ENCODE measurements at regions not wholly inside any gene's neighbourhood (a gene's known extent, or its start where the extent isn't known, plus 50 kb on each side); places are given as distances from the start of the nearest gene placed in this dataset.

GRCh38 chr15:77769700-77770099 is 137.0 kb upstream of the LINGO1 start:
- H3K4me1 ChIP-seq (ENCODE audit: control insufficient read depth in 5 of 5, insufficient read depth in 5 of 5, low read length in 5 of 5), result no peaks in the 10 kb centered on the region
- H3K27me3 ChIP-seq (ENCODE audit: control insufficient read depth in 5 of 5, insufficient read depth in 4 of 5, low read length in 5 of 5), result peaks cover 0 to 16% (median 9%) of the 10 kb centered on the region in 5 donors
- H3K4me3 ChIP-seq (ENCODE audit: low read depth in 1 of 5, low read length in 5 of 5), result no peak overlapping the region
- no peak overlapping the region for H3K9ac ChIP-seq (ENCODE audit: low read length in 5 of 5)
- no peaks in the 10 kb centered on the region for H3K36me3 ChIP-seq (ENCODE audit: control insufficient read depth in 5 of 5, insufficient read depth in 5 of 5, low read length in 5 of 5)
- H3K27ac ChIP-seq (ENCODE audit: low read depth, low read length), result no peak overlapping the region
- no peaks in the 10 kb centered on the region for H3K9me3 ChIP-seq (ENCODE audit: control insufficient read depth in 5 of 5, low read length in 5 of 5)

- Histone ChIP-seq H3K27me3 (ENCODE audit: control insufficient read depth in 5 of 5, insufficient read depth in 4 of 5, low read length in 5 of 5) (peaks cover 0 to 15% (median 11%) of the 10 kb centered on the region in 5 donors), H3K4me3 (ENCODE audit: low read depth in 1 of 5, low read length in 5 of 5) (no peak overlapping the region), H3K4me1 (ENCODE audit: control insufficient read depth in 5 of 5, insufficient read depth in 5 of 5, low read length in 5 of 5) (no peaks in the 10 kb centered on the region), H3K27ac (ENCODE audit: low read depth, low read length) (no peak overlapping the region), H3K9me3 (ENCODE audit: control insufficient read depth in 5 of 5, low read length in 5 of 5) (no peaks in the 10 kb centered on the region), H3K9ac (ENCODE audit: low read length in 5 of 5) (no peak overlapping the region), H3K36me3 (ENCODE audit: control insufficient read depth in 5 of 5, insufficient read depth in 5 of 5, low read length in 5 of 5) (no peaks in the 10 kb centered on the region)
Observed at GRCh38 chr15:77768521-77769078, 135.9 kb upstream of the LINGO1 start.

DNA sequence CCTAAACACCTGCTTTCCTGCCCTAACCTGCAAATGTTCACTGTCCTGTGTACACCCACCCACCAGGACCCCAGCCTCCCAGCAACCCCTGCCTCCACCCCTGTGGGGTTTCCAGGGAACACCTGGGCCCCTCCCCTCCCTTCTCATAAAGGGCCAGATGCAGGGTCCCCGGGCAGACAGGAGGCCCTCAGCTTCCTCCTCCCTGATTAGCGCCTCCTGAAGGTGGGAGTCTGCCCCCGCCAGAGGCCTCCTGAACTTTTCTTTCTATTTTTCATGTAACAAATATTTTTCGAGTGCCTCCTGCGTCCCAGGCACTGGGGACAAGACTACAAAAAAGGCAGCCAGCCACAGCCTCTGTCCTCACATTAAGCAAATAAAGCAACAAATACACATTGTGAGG is 135.4 kb upstream of the LINGO1 start:
- Histone ChIP-seq H3K27ac (ENCODE audit: low read depth, low read length) (no peak overlapping the region), H3K27me3 (ENCODE audit: control insufficient read depth in 5 of 5, insufficient read depth in 4 of 5, low read length in 5 of 5) (peaks cover 0 to 18% (median 14%) of the 10 kb centered on the region in 5 donors), H3K4me3 (ENCODE audit: low read depth in 1 of 5, low read length in 5 of 5) (no peak overlapping the region), H3K9ac (ENCODE audit: low read length in 5 of 5) (no peak overlapping the region), H3K4me1 (ENCODE audit: control insufficient read depth in 5 of 5, insufficient read depth in 5 of 5, low read length in 5 of 5) (no peaks in the 10 kb centered on the region), H3K9me3 (ENCODE audit: control insufficient read depth in 5 of 5, low read length in 5 of 5) (no peaks in the 10 kb centered on the region), H3K36me3 (ENCODE audit: control insufficient read depth in 5 of 5, insufficient read depth in 5 of 5, low read length in 5 of 5) (no peaks in the 10 kb centered on the region)

- Histone ChIP-seq H3K4me1 (ENCODE audit: control insufficient read depth in 5 of 5, insufficient read depth in 5 of 5, low read length in 5 of 5) (no peaks in the 10 kb centered on the region), H3K4me3 (ENCODE audit: low read depth in 1 of 5, low read length in 5 of 5) (no peak overlapping the region), H3K27ac (ENCODE audit: low read depth, low read length) (no peak overlapping the region), H3K9ac (ENCODE audit: low read length in 5 of 5) (no peak overlapping the region), H3K36me3 (ENCODE audit: control insufficient read depth in 5 of 5, insufficient read depth in 5 of 5, low read length in 5 of 5) (no peaks in the 10 kb centered on the region), H3K27me3 (ENCODE audit: control insufficient read depth in 5 of 5, insufficient read depth in 4 of 5, low read length in 5 of 5) (peaks cover 0 to 21% (median 15%) of the 10 kb centered on the region in 5 donors), H3K9me3 (ENCODE audit: control insufficient read depth in 5 of 5, low read length in 5 of 5) (no peaks in the 10 kb centered on the region)
Observed at GRCh38 chr15:77764095-77764494, 131.4 kb upstream of the LINGO1 start.

DNA sequence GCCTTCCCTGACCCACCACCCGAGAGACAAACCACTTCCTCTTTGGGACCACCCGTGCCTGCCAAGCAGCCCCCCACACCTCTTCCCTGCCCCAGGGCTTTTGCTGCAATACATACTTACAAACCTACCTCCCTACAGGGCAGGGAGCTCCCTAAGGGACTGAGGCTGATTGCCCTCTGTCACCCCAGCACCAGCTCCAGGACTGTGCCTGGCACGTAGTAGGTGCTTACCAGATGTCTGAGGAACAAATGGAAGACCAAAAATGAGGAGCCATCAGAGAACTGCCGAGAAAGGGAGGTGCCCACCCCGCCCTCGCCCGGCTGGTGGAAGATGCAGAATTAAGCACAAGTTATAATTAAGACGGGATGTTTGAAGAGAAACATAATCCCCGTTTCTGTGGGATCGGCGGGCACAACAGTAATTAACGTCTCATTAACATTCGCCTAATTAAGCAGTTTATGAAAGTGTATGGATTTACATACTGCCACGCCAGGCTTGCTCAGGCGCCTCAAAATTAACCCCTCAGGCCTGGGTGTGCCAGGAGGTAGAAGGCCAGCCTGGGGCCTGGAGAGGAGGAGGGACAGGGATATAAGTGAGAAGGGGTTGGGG is 130.1 kb upstream of the LINGO1 start:
- Histone ChIP-seq H3K4me1 (ENCODE audit: control insufficient read depth in 5 of 5, insufficient read depth in 5 of 5, low read length in 5 of 5) (no peaks in the 10 kb centered on the region), H3K27me3 (ENCODE audit: control insufficient read depth in 5 of 5, insufficient read depth in 4 of 5, low read length in 5 of 5) (peaks cover 0 to 17% (median 12%) of the 10 kb centered on the region in 5 donors), H3K9ac (ENCODE audit: low read length in 5 of 5) (no peak overlapping the region), H3K27ac (ENCODE audit: low read depth, low read length) (no peak overlapping the region), H3K9me3 (ENCODE audit: control insufficient read depth in 5 of 5, low read length in 5 of 5) (no peaks in the 10 kb centered on the region), H3K4me3 (ENCODE audit: low read depth in 1 of 5, low read length in 5 of 5) (no peak overlapping the region), H3K36me3 (ENCODE audit: control insufficient read depth in 5 of 5, insufficient read depth in 5 of 5, low read length in 5 of 5) (no peaks in the 10 kb centered on the region)

- H3K4me3 ChIP-seq (ENCODE audit: low read depth in 1 of 5, low read length in 5 of 5), result no peak overlapping the region
- H3K9ac ChIP-seq (ENCODE audit: low read length in 5 of 5), result no peak overlapping the region
- H3K27me3 ChIP-seq (ENCODE audit: control insufficient read depth in 5 of 5, insufficient read depth in 4 of 5, low read length in 5 of 5), result peaks cover 0 to 21% (median 10%) of the 10 kb centered on the region in 5 donors
- H3K4me1 ChIP-seq (ENCODE audit: control insufficient read depth in 5 of 5, insufficient read depth in 5 of 5, low read length in 5 of 5), result no peaks in the 10 kb centered on the region
- no peaks in the 10 kb centered on the region for H3K36me3 ChIP-seq (ENCODE audit: control insufficient read depth in 5 of 5, insufficient read depth in 5 of 5, low read length in 5 of 5)
- H3K9me3 ChIP-seq (ENCODE audit: control insufficient read depth in 5 of 5, low read length in 5 of 5), result no peaks in the 10 kb centered on the region
- H3K27ac ChIP-seq (ENCODE audit: low read depth, low read length), result no peak overlapping the region
Observed at GRCh38 chr15:77759896-77760592, 127.3 kb upstream of the LINGO1 start.

- no peaks in the 10 kb centered on the region for H3K4me1 ChIP-seq (ENCODE audit: control insufficient read depth in 5 of 5, insufficient read depth in 5 of 5, low read length in 5 of 5)
Observed at GRCh38 chr15:77753939-77754338, 121.2 kb upstream of the LINGO1 start.

GRCh38 chr15:77753281-77753873 is 120.7 kb upstream of the LINGO1 start:
- H3K9me3 ChIP-seq (ENCODE audit: control insufficient read depth in 5 of 5, low read length in 5 of 5), result no peaks in the 10 kb centered on the region
- H3K27ac ChIP-seq (ENCODE audit: low read depth, low read length), result no peak overlapping the region
- no peak overlapping the region for H3K4me3 ChIP-seq (ENCODE audit: low read depth in 1 of 5, low read length in 5 of 5)
- H3K36me3 ChIP-seq (ENCODE audit: control insufficient read depth in 5 of 5, insufficient read depth in 5 of 5, low read length in 5 of 5), result no peaks in the 10 kb centered on the region
- no peaks in the 10 kb centered on the region for H3K4me1 ChIP-seq (ENCODE audit: control insufficient read depth in 5 of 5, insufficient read depth in 5 of 5, low read length in 5 of 5)
- H3K27me3 ChIP-seq (ENCODE audit: control insufficient read depth in 5 of 5, insufficient read depth in 4 of 5, low read length in 5 of 5), result peaks cover 0 to 17% (median 2%) of the 10 kb centered on the region in 5 donors
- no peak overlapping the region for H3K9ac ChIP-seq (ENCODE audit: low read length in 5 of 5)

More at GRCh38 chr15:77753939-77754338, 121.2 kb upstream of the LINGO1 start:
- H3K36me3 ChIP-seq (ENCODE audit: control insufficient read depth in 5 of 5, insufficient read depth in 5 of 5, low read length in 5 of 5), result no peaks in the 10 kb centered on the region
- no peaks in the 10 kb centered on the region for H3K9me3 ChIP-seq (ENCODE audit: control insufficient read depth in 5 of 5, low read length in 5 of 5)
- H3K27ac ChIP-seq (ENCODE audit: low read depth, low read length), result no peak overlapping the region
- H3K4me3 ChIP-seq (ENCODE audit: low read depth in 1 of 5, low read length in 5 of 5), result no peak overlapping the region
- H3K9ac ChIP-seq (ENCODE audit: low read length in 5 of 5), result no peak overlapping the region
- H3K27me3 ChIP-seq (ENCODE audit: control insufficient read depth in 5 of 5, insufficient read depth in 4 of 5, low read length in 5 of 5), result peaks cover 0 to 17% (median 2%) of the 10 kb centered on the region in 5 donors

DNA sequence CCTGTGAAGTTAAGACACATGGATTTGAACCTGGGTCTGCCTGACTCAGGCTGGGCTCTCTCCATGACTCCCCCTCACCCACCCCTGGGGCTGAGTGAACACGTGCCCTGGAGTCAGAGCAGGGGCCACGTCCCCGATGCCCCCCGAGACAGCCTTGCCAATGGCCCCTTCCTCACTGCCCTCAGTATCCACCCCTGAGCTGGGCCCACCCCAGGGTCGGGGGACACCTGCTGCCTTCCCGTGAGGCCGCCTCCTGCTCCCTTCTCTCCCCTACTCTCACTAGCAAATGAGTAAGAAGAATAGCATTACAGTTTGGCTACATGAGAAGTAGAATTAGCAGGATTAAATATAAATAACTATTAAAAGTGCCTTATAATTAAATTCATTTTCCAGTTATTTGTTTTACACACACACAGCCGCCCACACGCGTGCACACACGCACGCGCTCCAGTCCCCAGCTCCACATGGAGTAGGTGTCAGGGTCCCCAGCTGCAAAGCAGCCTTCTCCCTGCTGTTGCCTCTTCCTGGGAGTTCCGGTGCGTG is 117.4 kb upstream of the LINGO1 start:
- no peak overlapping the region for H3K9ac ChIP-seq (ENCODE audit: low read length in 5 of 5)
- H3K27ac ChIP-seq (ENCODE audit: low read depth, low read length), result no peak overlapping the region
- peaks cover 0 to 8% (median 6%) of the 10 kb centered on the region in 5 donors for H3K4me1 ChIP-seq (ENCODE audit: control insufficient read depth in 5 of 5, insufficient read depth in 5 of 5, low read length in 5 of 5)
- no peaks in the 10 kb centered on the region for H3K9me3 ChIP-seq (ENCODE audit: control insufficient read depth in 5 of 5, low read length in 5 of 5)
- H3K4me3 ChIP-seq (ENCODE audit: low read depth in 1 of 5, low read length in 5 of 5), result no peak overlapping the region
- H3K27me3 ChIP-seq (ENCODE audit: control insufficient read depth in 5 of 5, insufficient read depth in 4 of 5, low read length in 5 of 5), result peaks cover 0 to 17% (median 7%) of the 10 kb centered on the region in 5 donors
- H3K36me3 ChIP-seq (ENCODE audit: control insufficient read depth in 5 of 5, insufficient read depth in 5 of 5, low read length in 5 of 5), result no peaks in the 10 kb centered on the region
